ENCODE measurements at regions not wholly inside any gene's neighbourhood (a gene's known extent, or its start where the extent isn't known, plus 50 kb on each side); places are given as distances from the start of the nearest gene placed in this dataset.

- no peak overlapping the region for H2AFZ ChIP-seq (ENCODE audit: low read length)
- H3K9me3 ChIP-seq (replicated peaks; ENCODE audit: insufficient read depth, low read length), result no peaks in the 10 kb centered on the region
- no peaks in the 10 kb centered on the region for H3F3A ChIP-seq (ENCODE audit: insufficient read depth, low read length)
- TF ChIP-seq EZH2phosphoT487 (IDR thresholded peaks at IDR 0.05; ENCODE audit: low read length) (no peak), EZH2 (optimal IDR thresholded peaks at IDR 0.05; ENCODE audit: low read depth, low read length) (no peak), CTCF (IDR thresholded peaks at IDR 0.05; ENCODE audit: low read length) (no peak)
- no peak overlapping the region for H3K27ac ChIP-seq (ENCODE audit: low read length)
- H3K9me2 ChIP-seq (replicated peaks; ENCODE audit: insufficient read depth, low read length), result no peaks in the 10 kb centered on the region
- H4K20me1 ChIP-seq (ENCODE audit: insufficient read depth, low read length), result no peaks in the 10 kb centered on the region
- H3K9ac ChIP-seq (ENCODE audit: low read length), result no peak overlapping the region
- H3K4me1 ChIP-seq (ENCODE audit: low read length), result no peaks in the 10 kb centered on the region
- no peak for DNase-seq
- no peaks in the 10 kb centered on the region for H3K79me2 ChIP-seq (ENCODE audit: low read length)
- no peaks in the 10 kb centered on the region for H3K36me3 ChIP-seq (replicated peaks; ENCODE audit: insufficient read depth, low read length)
- H3K4me2 ChIP-seq (ENCODE audit: low read depth, low read length), result no peak overlapping the region
- no peaks in the 10 kb centered on the region for H3K27me3 ChIP-seq (replicated peaks; ENCODE audit: insufficient read depth, low read length)
- no peak overlapping the region for H3K4me3 ChIP-seq (ENCODE audit: low read length)
Observed at GRCh38 chr17:34167354-34167753, 87.7 kb upstream of the CCL2 start.

DNA sequence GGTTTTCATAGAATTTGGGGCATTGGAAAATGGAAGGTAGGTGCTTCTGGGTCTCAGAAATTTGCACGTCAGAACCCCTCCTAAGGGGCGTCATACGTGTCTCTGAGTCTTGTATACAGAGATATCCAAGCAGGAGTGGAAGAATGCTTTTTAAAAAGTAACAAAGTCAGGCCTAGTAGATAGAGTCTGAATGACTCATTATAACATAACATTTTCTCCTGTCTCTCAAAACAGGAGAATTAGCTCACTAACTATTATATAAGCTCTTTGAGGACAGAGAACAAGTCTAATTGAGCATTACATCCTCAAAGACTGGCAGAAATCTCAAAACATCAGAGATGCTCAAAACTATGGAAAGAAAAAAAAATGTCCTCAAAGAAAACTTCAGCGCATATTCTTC lies 86.1 kb upstream of the CCL2 start:
- no peak for TF ChIP-seq CTCF (IDR thresholded peaks at IDR 0.05; ENCODE audit: low read length)
- no peak for TF ChIP-seq EZH2 (optimal IDR thresholded peaks at IDR 0.05; ENCODE audit: low read depth, low read length)
- TF ChIP-seq EZH2phosphoT487 (IDR thresholded peaks at IDR 0.05; ENCODE audit: low read length), result no peak
- Histone ChIP-seq H3K36me3 (replicated peaks; ENCODE audit: insufficient read depth, low read length) (no peaks in the 10 kb centered on the region), H3F3A (ENCODE audit: insufficient read depth, low read length) (no peaks in the 10 kb centered on the region), H2AFZ (ENCODE audit: low read length) (no peak overlapping the region), H3K79me2 (ENCODE audit: low read length) (no peaks in the 10 kb centered on the region), H3K27me3 (replicated peaks; ENCODE audit: insufficient read depth, low read length) (no peaks in the 10 kb centered on the region), H3K9me3 (replicated peaks; ENCODE audit: insufficient read depth, low read length) (no peaks in the 10 kb centered on the region), H3K27ac (ENCODE audit: low read length) (no peak overlapping the region), H3K4me1 (ENCODE audit: low read length) (no peaks in the 10 kb centered on the region), H3K4me3 (ENCODE audit: low read length) (no peak overlapping the region), H3K9me2 (replicated peaks; ENCODE audit: insufficient read depth, low read length) (no peaks in the 10 kb centered on the region), H4K20me1 (ENCODE audit: insufficient read depth, low read length) (no peaks in the 10 kb centered on the region), H3K9ac (ENCODE audit: low read length) (no peak overlapping the region), H3K4me2 (ENCODE audit: low read depth, low read length) (no peak overlapping the region)
- DNase-seq, result no peak

DNA sequence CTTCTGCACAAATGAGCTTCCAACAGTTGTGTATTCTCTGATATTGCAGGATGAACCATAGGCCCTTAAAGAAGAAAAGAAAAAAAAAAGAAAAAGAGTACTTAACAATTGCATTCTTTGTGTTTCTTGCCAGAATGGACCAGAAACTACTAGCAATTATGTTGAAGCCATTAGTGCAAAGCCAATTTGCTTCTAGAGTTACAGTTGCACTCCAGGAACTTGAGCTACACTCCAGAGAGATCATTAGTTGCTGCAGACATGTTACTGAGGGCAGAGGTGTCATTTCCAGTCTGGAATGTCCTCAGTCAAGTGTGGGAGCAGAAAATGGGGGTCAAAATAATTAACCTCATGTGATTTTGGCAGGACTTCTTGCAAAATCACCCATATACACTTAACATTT lies 85.6 kb upstream of the CCL2 start:
- no peaks in the 10 kb centered on the region for H3K4me1 ChIP-seq (ENCODE audit: low read length)
- H3K36me3 ChIP-seq (replicated peaks; ENCODE audit: insufficient read depth, low read length), result no peaks in the 10 kb centered on the region
- no peak overlapping the region for H3K27ac ChIP-seq (ENCODE audit: low read length)
- no peaks in the 10 kb centered on the region for H3F3A ChIP-seq (ENCODE audit: insufficient read depth, low read length)
- H3K4me3 ChIP-seq (ENCODE audit: low read length), result no peak overlapping the region
- H3K27me3 ChIP-seq (replicated peaks; ENCODE audit: insufficient read depth, low read length), result no peaks in the 10 kb centered on the region
- DNase-seq, result no peak
- no peaks in the 10 kb centered on the region for H3K9me3 ChIP-seq (replicated peaks; ENCODE audit: insufficient read depth, low read length)
- H4K20me1 ChIP-seq (ENCODE audit: insufficient read depth, low read length), result no peaks in the 10 kb centered on the region
- H3K9ac ChIP-seq (ENCODE audit: low read length), result no peak overlapping the region
- H3K4me2 ChIP-seq (ENCODE audit: low read depth, low read length), result no peak overlapping the region
- H2AFZ ChIP-seq (ENCODE audit: low read length), result no peak overlapping the region
- no peaks in the 10 kb centered on the region for H3K9me2 ChIP-seq (replicated peaks; ENCODE audit: insufficient read depth, low read length)
- TF ChIP-seq CTCF (IDR thresholded peaks at IDR 0.05; ENCODE audit: low read length), result no peak
- no peak for TF ChIP-seq EZH2 (optimal IDR thresholded peaks at IDR 0.05; ENCODE audit: low read depth, low read length)
- TF ChIP-seq EZH2phosphoT487 (IDR thresholded peaks at IDR 0.05; ENCODE audit: low read length), result no peak
- H3K79me2 ChIP-seq (ENCODE audit: low read length), result no peaks in the 10 kb centered on the region

All from MM.1S (cell line).